Forelimb muscle (tissue), 1 donor: ENCODE measurements at regions not wholly inside any gene's neighbourhood (a gene's known extent, or its start where the extent isn't known, plus 50 kb on each side); places are given as distances from the start of the nearest gene placed in this dataset.

Experiments
- DNase-seq: peaks from one replicate; pipeline ENCODE4 v3.0.0-alpha.2; 2013; ENCODE audit warnings: low read depth

DNA sequence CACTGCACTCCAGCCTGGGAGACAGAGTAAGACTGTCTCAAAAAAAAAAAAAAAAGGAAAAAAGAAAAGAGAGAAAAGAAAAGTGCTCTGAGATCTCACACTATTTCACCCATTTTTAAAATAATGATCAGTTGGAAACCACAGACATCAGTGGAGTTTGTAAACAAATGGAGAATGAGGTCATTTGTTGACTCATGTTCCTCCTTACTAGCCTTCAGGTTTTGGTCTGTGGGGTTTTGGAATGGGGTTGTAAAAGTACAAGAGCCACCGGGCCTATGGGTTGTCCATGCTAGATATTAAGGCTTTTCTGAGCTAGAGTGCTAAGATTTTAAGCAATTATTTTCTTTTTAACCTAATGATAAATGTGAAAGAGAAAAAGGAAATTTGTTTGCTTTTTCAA, 104.4 kb upstream of the PRL start:
- no peak for DNase-seq

DNA sequence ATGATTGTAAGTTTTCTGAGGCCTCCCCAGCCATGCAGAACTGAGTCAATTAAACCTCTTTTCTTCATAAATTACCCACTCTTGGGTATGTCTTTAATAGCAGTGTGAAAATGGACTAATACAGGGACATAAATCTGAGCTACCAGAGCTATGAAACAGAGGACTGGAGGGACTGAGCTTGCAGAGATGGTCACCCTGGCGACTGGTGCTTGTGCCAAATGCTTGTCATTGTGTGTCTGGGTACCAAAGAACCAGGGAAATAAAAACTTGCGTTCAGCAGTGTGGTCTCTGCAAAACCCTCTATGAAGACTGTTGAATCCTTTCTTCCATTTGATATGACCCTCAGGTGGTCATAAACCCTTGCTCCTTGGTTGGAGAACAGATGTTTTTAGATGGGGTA, 105.1 kb upstream of the PRL start:
- DNase-seq = no peak

DNA sequence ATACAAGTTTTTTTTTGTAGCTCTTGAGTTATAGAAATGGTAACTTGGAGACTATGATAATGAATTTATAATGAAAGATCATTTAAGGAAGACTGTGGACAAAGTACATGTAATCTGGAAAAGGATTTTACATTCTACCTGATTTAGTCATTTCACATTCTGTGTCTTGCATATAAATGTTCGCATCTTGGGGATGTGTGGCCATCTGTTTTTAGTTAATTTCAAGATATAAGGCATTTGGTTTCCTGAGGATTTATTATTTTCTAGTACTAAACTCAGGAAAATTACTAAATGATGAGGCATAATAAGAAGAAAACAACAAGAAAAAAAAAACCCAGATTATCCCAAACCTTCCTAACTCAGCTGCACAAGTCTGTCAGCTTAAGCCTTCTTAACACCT, 112.7 kb upstream of the PRL start:
- DNase-seq = no peak

DNA sequence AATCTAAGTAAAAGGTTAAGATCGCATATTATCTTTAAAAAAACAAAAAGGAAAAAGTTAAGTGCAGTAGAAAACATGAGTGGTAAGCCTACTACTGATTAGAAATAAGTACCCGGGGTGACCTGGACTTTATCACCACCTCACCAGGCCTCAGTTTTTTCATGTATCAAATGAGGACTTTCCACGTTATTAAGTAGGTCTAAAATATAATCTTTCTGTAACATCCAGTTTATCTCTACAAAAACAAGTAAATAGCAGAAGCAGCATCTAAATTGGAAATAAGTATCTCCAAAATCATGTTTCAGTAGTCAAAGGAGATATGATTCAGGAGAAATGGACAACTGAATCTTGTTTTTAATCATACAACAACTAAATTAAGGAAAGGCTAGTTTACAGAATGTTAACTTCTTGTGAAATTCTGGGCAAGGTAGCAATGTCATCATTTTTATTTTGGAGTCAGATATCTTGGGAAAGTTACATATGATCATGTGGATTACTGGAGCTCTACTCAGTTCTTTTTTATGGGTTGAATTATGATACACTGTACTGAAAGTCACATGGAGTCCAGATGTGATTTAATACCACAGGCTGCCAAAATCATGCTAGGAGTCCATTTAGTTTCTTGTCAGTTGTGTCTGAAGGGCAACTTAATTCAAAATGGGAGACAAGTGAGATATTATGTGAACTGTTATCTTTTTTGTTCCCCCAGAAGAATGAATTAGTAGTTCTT, 114.7 kb upstream of the PRL start:
- peak; percentile 26 for DNase-seq

DNA sequence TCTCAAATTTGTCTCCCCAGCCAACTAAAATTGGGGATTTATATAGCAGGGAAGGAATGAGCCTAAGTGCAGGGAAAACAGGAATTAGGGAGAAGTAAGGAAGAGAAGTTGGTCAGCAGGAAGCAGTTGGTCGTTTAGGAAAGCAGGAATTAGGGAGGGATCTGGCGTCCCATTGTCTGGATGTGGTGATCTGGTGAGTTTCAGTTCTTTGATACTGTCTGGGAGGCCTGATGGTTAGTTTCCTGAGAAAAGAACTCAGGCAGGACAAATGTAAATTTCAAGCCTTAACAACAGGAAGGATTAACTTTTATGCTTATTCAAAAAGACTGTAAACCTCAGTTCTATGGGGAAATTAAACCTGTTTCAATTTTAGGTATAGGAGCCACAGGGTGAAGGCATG, 116.2 kb upstream of the PRL start:
- no peak for DNase-seq

DNA sequence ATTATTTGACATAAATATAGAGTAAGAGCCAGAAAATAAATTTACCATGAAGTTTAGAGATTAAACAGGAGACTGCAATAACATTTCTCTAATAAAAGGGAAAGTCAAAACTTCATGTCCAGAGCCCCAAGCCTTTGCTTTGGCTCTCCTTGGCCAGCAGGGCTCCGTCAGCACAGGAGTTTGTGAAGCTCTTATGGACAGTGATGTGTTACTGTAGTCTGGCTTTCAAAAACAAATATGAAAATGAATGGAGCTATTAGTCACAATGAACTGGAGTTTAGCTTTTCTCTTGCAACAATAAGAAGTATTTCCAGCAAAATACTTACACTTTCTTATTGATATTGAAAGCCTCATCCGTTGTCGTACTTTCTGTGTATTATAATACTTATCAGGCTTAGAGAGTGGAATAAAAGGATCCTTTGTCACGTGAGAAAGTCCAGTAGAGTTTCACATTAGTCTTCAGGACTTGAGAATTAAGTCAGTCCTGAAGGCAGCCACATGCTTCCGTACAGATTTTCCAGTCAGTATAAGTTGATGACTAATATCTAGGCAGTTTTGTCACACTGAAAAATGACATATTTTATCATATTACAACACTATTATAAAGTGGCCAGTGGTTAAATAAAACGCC, 117.0 kb upstream of the PRL start:
- DNase-seq = no peak

DNA sequence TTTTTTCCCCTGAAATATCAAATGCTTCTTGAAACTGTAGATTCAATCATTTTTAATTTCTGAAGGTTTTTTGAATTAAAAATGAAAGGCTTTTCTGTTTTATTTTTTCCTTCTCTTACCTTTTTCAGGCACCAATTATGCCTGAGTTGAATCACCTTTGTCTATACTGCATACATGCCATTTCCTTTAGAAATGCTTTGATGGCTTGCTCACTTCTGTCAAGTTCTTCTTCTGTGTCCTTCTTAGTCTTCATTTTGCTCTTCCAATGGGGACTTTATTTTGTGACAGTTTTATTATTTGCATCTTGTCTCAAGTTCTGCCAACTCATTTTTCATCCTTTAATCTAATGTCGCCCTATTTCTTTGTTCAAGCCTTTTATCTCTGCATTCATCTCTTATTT, 121.9 kb upstream of the PRL start:
- no peak for DNase-seq

DNA sequence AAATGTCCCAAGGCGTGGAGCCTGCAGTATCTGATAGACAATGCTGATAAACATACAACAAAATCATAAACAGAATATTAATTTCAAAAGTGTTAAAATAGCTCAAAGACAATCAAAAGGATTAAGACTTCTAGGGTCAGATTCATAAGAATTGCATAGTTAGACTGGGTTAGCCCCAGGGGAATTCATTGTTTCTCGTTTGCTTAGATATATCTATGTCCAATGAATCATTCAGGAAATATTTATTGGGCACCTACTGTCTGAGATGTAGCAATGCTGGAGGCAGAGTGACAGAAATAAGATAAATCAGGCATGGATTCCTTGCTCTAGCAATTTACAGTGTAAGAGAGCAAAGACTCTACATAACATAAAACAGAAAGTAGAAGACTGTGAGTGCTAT, 124.4 kb upstream of the PRL start:
- no peak for DNase-seq

DNA sequence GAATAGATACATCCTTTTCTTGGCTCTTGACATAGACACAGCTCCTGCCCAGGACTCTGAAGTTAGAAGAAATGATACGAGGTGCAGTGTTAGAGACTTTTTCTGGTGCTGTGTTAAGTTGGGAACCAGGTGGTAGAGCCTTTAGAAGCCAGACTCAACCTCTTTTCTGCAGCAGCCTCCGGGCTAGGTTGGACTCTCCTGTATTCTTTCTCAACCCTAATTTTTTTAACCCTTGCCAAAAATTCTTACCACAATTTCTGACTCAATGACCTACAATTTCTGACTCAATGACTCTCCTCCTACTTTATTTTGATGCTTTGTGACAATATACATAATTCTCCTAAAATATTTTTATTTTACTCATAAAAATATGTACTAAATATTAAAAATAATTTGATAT, 127.4 kb upstream of the PRL start:
- no peak for DNase-seq

DNA sequence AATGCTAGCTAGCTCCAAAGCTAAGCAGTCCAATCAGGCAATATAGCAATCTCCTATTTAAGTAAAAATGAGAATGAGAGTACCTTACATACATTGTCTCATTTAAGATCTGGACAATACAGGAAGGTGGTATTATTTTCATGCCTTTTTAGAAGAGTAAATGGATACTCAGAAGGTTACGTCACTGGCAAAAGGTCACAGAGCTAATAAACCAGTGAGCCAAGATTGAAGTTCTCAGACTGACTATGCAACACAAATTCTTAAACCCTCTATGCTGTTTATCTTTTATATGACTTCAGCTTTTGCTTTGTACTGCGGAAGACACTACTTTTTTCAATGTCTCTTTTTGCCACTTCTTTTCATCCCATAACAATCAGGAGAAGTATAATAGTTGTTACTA, 135.2 kb upstream of the PRL start:
- no peak for DNase-seq

DNA sequence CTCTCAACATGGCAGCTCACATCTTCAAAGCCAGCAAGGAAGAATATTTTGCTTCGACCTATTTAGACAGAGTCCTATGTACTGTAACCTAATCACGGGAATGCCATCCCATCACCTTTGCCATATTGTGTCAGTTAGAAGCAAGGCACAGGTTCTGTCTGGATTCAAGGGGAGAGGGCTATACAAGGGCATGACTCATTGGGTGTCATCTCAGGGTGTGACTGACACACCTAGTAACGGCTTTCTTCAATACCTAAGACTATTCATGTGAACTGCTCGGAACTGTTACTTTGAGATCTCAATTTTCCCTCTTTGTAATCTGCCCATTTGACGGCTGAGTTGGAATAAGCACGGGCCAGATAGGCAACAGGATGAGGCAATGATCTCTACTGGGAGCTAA, 135.6 kb upstream of the HDGFL1 start:
- no peak for DNase-seq

DNA sequence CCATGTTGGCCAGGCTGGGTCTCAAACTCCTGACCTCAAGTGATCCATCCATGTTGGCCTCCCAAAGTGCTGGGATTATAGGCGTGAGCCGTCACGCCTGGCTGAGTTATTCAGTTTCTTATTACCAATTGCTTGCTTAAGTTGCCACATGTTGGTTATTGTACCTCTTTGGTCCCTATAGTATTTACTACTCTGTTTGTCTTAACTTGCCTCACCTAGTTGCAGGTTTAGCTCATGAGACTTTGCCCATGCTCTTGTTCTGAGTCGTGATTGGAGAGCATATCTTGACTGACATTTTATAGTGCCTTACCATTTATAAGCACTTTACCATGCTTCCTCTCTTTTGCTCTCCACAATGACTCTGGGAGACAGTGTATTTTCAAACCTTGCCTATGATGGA, 134.2 kb upstream of the HDGFL1 start:
- DNase-seq = no peak

DNA sequence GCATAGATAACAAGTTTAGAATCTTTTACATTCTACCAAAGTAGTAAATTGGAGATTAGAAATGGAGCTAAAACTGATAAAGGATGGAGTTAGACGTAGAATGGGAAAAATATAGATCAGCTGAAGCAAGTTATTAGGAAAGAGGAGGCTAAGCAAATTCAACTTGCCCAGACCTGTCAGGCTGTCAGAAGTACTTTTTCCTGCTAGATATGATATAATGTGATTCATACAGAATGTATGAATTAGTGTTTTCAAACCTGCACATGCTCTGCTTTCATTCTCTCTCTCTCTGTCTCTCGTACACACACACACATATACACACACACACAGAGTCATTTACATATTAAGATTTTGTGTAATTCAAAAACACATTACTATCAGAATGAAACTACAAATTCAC, 133.2 kb upstream of the HDGFL1 start:
- DNase-seq = no peak

DNA sequence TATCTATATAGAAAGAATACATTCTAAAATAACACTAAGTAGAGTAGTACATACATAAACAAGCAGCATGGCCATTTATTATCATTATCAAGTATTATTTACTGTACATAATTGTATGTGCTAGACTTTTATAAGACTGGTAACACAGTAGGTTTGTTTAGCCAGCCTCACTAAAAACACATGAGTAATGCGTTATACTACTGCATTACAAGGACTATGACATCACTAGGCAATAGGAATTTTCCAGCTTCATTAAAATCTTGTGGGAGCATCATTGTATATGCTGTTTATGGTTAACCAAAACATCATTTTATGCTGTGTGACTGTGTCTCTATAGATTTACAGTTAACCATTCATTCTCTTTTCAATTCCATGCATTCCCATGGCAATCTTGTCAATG, 131.7 kb upstream of the HDGFL1 start:
- DNase-seq = no peak

DNA sequence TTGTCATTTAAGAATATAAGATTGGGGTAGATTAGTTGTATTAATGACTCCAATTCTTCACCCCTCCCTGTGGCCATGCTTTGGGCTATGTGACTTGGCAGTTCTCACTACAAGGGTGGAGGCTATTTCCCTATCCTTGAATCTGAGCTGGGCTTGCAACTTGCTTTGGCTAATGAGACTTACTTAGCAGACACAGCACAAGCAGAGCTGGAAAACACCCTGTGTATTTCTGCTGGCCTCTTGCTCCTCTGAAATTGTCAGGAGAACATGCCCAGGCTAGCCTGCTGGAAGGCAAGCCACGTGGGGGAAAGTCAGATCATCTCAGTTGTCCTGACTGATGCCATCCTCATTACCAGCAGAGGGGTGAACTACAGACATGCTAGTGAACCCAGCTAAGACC, 126.5 kb upstream of the HDGFL1 start:
- DNase-seq = no peak

DNA sequence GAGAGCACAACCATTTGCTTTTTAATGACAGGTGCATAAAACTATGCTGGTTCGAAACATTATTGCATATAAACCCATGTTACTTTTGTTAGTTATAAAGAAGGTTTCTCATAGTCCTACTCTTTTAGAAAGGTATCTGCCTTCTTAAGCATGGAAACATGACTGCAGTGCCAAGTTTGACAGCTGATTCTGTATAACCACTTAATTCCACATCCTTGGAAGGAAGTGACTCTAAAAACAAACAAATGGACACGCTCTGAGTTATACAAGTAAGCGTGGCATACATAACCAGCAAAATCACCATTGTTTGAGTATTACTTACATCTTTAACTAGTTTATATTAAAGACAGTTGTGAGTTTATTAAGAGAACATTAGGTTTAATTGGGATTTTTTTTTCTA, 125.0 kb upstream of the HDGFL1 start:
- DNase-seq = no peak

DNA sequence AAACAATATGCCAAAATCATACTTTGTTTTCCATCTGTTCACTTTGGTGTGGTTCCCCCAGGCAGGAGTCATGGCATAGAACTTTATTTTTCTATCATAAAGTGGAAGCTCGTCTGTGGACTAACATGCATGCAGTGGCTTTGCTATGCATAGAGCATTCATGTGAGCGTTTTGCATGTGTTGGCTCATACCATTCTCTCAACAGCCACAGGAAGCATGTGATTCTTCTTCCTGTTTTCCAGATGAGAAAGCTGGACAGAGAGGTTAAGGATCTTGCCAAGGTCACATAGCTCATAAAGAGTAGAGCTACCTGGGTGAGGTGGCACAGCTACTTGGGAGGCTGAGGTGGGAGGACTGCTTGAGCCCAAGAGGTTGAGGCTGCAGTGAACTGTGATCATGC, 123.4 kb upstream of the HDGFL1 start:
- DNase-seq = no peak

DNA sequence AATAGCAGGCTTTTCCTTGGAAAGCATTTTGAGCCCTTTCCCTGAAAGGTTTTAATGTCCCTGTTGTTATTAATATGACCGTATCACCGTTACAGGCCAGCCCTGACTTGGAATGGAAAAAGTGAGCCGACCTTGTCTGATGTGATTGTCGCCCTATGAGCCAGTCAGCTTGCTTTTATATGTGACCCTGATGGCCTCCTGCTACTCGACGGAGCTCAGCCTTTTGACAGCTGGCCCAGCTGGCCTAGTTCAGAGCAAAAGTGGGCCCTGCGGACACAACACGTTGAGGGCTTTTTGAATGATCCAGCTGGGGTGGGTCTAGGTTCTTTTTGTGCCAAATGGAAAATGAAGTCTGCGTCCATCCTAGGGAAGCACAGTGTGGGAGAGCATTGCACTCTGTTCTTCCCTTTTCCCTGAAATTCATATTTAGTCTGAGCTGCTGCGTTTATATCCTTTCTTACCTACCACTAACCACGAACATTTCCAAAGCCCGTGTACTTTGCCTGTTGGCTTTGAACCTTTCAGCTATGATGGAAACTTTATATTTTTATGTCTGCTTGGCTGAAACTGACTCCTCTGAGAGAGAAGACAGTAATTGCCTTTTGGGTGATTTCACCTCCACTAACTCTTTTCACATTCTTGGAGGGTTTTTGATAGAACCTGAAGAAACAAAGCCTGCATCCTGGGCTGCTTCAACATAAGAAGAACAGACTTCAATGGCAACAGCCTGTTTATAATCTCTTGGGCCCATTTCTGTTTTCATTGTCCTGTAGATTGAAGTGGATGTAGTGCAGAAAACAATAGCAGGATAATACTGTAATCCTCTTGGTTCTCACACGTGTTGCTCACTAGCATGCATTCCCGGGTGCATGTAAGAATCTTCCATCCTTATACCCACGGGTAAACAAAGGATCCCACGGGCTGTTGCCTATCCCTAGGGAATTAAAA, 121.8 kb upstream of the HDGFL1 start:
- DNase-seq = peak; percentile 73

DNA sequence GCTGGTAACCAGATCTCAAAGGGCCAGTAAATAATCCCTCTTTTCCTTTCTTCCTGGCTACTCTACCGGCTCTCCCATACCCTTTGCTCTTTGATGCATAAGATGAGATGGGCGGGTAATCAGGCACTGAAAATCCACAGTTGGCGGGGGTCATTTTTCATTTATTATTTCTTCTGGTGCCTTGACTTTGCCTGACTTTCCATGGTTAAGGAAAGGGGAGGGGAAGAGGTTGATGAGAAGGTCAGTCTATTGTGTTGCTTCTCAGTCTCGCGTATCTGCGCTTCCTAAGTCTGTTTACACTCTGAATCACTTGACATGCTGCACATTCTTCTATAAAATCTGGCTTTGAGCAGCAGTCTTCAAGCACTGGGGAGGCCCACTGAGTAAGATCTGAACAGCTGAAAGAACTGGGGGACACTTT, 121.1 kb upstream of the HDGFL1 start:
- DNase-seq = peak; percentile 24

DNA sequence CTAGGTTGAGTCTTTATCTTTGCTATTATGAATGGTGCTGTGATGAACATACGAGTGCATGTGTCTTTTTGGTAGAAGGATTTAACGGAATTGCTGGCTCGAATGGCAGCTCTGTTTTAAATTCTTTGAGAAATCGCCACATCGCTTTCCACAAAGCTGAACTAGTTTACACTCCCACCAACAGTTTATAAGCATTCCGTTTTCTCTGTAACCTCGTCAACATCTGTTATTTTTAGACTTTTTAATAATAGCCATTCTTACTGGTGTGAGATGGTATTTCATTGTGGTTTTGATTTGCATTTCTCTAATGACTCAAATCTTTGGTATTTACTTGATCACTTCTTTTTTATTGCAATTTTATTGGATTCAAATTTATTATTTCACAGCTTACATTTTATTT, 117.4 kb upstream of the HDGFL1 start:
- DNase-seq = no peak

DNA sequence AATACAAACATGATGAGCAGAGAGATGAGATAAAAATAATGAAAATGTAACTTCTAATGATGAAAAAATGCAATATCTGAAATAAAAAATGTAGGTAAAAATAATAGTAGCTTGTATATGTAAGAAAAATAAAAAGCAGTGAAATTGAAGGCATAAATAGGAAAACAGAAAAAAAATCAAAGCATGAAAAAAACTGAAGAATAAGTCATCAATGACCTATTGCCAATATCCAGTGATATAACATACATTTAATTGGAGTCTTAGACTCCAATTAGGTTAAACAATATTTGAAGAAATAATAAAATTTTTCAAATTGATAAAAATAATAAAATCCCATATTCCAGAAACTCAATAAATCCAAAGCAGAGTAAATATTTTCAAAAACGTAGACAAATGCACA, 114.0 kb upstream of the HDGFL1 start:
- DNase-seq = no peak

DNA sequence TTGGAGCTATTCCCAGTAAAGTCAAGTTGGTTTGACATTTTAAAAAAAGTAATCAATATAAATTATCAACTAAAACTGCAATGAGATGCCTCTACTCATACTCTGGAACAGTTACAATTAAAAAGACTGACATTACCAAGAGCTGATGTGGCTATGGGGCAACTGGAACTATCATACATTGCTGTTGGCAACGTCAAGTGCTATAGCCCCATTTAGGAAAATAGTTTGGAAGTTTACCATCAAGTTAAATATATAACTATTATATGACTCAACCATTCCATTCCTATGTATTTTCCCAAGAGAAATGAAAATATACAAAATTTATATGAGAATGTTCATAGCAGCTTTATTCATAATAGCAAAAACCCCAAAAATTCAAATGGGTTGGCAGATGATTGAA, 111.4 kb upstream of the HDGFL1 start:
- no peak for DNase-seq
